GM12878 (cell line): ENCODE measurements at regions not wholly inside any gene's neighbourhood (a gene's known extent, or its start where the extent isn't known, plus 50 kb on each side); places are given as distances from the start of the nearest gene placed in this dataset.

Source experiments
- ATAC-seq: fragments of 200-7000 bp; cut with Tn5 transposase; 3 replicates; pipeline ENCODE4 v1.9.1; 2020; ENCODE audit warnings: mild to moderate bottlenecking, moderate library complexity
- BruUV-seq: library from RNA; stranded (reverse); fragments of 400-500 nt; replicated peaks from 2 replicates; lab custom pipeline; 2021; lab: Mats Ljungman, UMichigan
- CTCF ChIA-PET: fragments of 300-600 bp; sonication (Branson Sonifier 250); formaldehyde crosslinking; extraction: SDS; loops from one replicate; lab custom pipeline; 2021; ENCODE audit warnings: inconsistent platforms; lab: Yijun Ruan, JAX
- POLR2A ChIA-PET: fragments of 350-600 bp; formaldehyde crosslinking; extraction: SDS; loops from one replicate; lab custom pipeline; 2021; ENCODE audit warnings: inconsistent platforms; lab: Charles Lee
- RAD21 ChIA-PET: fragments of 300-600 bp; sonication (Branson Sonifier 250); formaldehyde crosslinking; loops from one replicate; lab custom pipeline; 2023; ENCODE audit warnings: antibody characterized with exemption; ENCODE audit not compliant: unreplicated experiment; lab: Charles Lee
- SMC1A ChIA-PET: fragments of 300-600 bp; sonication (Branson Sonifier 250); formaldehyde crosslinking; loops from one replicate; lab custom pipeline; 2023; ENCODE audit not compliant: unreplicated experiment, uncharacterized antibody; lab: Charles Lee
- DNase-seq: peaks from one replicate; pipeline ENCODE4 v3.0.0-alpha.2; 2011; ENCODE audit warnings: low read depth, low spot score
- FAIRE-seq: peaks from 3 replicates; lab custom pipeline; 2011; peaks lifted over from hg19 to GRCh38; lab: Jason Lieb, UNC
- H2AFZ ChIP-seq: 2 replicates; pipeline ENCODE4 v1.6.0; 2011; ENCODE audit warnings: low read depth, low read length, control low read depth; ENCODE audit not compliant: control insufficient read depth
- H3K27ac ChIP-seq: 2 replicates; pipeline ENCODE4 v1.5.1; 2011; ENCODE audit warnings: control low read depth; ENCODE audit not compliant: control insufficient read depth, insufficient read depth
- H3K27me3 ChIP-seq, 2 experiments: replicated peaks in 1 of 2; 2 replicates each; pipeline versions ENCODE4 v1.6.0 to v1.6.1; 2011; ENCODE audit warnings: low read length in 1 of 2; ENCODE audit not compliant: control insufficient read depth in 2 of 2, insufficient read depth in 2 of 2
- H3K36me3 ChIP-seq, 2 experiments: 2 replicates each; pipeline ENCODE4 v1.5.1; 2011; ENCODE audit warnings: low read length in 1 of 2; ENCODE audit not compliant: control insufficient read depth in 2 of 2, insufficient read depth in 2 of 2
- H3K4me1 ChIP-seq: 2 replicates; pipeline ENCODE4 v1.6.1; 2011; ENCODE audit warnings: mild to moderate bottlenecking, low read length, moderate library complexity, mixed read lengths; ENCODE audit not compliant: control insufficient read depth, insufficient read depth
- H3K4me2 ChIP-seq: 2 replicates; pipeline ENCODE4 v1.6.0; 2011; ENCODE audit warnings: control low read depth; ENCODE audit not compliant: control insufficient read depth, insufficient read depth
- H3K4me3 ChIP-seq: fragments of 200-600 bp; sonication (generic); 2 replicates; pipeline ENCODE4 v1.5.1; 2016
- H3K79me2 ChIP-seq: 2 replicates; pipeline ENCODE4 v1.6.0; 2011; ENCODE audit warnings: low read length; ENCODE audit not compliant: control insufficient read depth, insufficient read depth
- H3K9ac ChIP-seq: 2 replicates; pipeline ENCODE4 v1.8.0; 2011; ENCODE audit warnings: low read length, control low read depth, mixed read lengths; ENCODE audit not compliant: control insufficient read depth, insufficient read depth
- H3K9me3 ChIP-seq: replicated peaks from 3 replicates; pipeline ENCODE4 v1.5.1; 2011; ENCODE audit warnings: mild to moderate bottlenecking, low read length; ENCODE audit not compliant: control insufficient read depth, insufficient read depth
- H4K20me1 ChIP-seq: 2 replicates; pipeline ENCODE4 v1.6.0; 2011; ENCODE audit not compliant: control insufficient read depth, insufficient read depth
- ATF3 ChIP-seq: IDR thresholded peaks from 2 replicates; pipeline ENCODE4 v1.6.1; 2011; ENCODE audit warnings: low read depth, mild to moderate bottlenecking, low read length, moderate library complexity, borderline replicate concordance; ENCODE audit errors: extremely low read depth
- ATF7 ChIP-seq: fragments of 450-650 bp; IDR thresholded peaks from 2 replicates; pipeline ENCODE4 v1.6.1; 2016; ENCODE audit warnings: low read depth, mild to moderate bottlenecking
- BHLHE40 ChIP-seq, 2 experiments: fragments of 450-650 bp in 1 of 2; IDR thresholded peaks; 2 replicates each; pipeline ENCODE4 v1.6.1; 2011 to 2017; ENCODE audit warnings: low read depth in 2 of 2, borderline replicate concordance in 1 of 2, improper control_type of control experiment in 1 of 2, low read length in 1 of 2, mild to moderate bottlenecking in 1 of 2
- CBX3 ChIP-seq: fragments of 200-600 bp; sonication (generic); IDR thresholded peaks from 2 replicates; pipeline ENCODE4 v1.6.1; 2016; ENCODE audit warnings: low read depth, borderline replicate concordance
- CHD2 ChIP-seq: IDR thresholded peaks from 2 replicates; pipeline ENCODE4 v1.6.1; 2011; ENCODE audit warnings: low read depth, low read length, improper control_type of control experiment, borderline replicate concordance
- CHD4 ChIP-seq: fragments of 200-600 bp; sonication (generic); IDR thresholded peaks from 2 replicates; pipeline ENCODE4 v1.6.1; 2016; ENCODE audit warnings: mild to moderate bottlenecking
- ETV6 ChIP-seq, 2 experiments: fragments of 450-650 bp in 1 of 2; IDR thresholded peaks in 1 of 2; conservative IDR thresholded peaks in 1 of 2; 2 replicates each; pipeline ENCODE4 v1.6.1; 2014; ENCODE audit warnings: antibody characterized with exemption in 1 of 2, borderline replicate concordance in 1 of 2, low read depth in 1 of 2, mild to moderate bottlenecking in 1 of 2, moderate library complexity in 1 of 2
- FOS ChIP-seq: IDR thresholded peaks from 3 replicates; pipeline ENCODE4 v1.6.1; 2011; ENCODE audit warnings: borderline replicate concordance; ENCODE audit not compliant: insufficient read length; ENCODE audit errors: extremely low read depth
- HDGF ChIP-seq: fragments of 450-650 bp; IDR thresholded peaks from 2 replicates; pipeline ENCODE4 v1.6.1; 2016; ENCODE audit warnings: antibody characterized with exemption
- IKZF1 ChIP-seq: fragments of 450-650 bp; conservative IDR thresholded peaks from 2 replicates; pipeline ENCODE4 v1.6.1; 2017; ENCODE audit warnings: antibody characterized with exemption, mild to moderate bottlenecking
- JUND ChIP-seq: IDR thresholded peaks from 2 replicates; pipeline ENCODE4 v1.6.1; 2012; ENCODE audit warnings: low read depth, mild to moderate bottlenecking, low read length, improper control_type of control experiment, moderate library complexity
- MEF2A ChIP-seq: IDR thresholded peaks from 2 replicates; pipeline ENCODE4 v1.6.1; 2011; ENCODE audit warnings: low read depth, mild to moderate bottlenecking, low read length, moderate library complexity; ENCODE audit not compliant: insufficient read depth
- MEF2B ChIP-seq: fragments of 450-650 bp; IDR thresholded peaks from 2 replicates; pipeline ENCODE4 v1.6.1; 2018; ENCODE audit warnings: mild to moderate bottlenecking, moderate library complexity; ENCODE audit not compliant: partially characterized antibody, poor library complexity, severe bottlenecking
- POLR2A ChIP-seq: IDR thresholded peaks from 2 replicates; pipeline ENCODE4 v1.6.1; 2011; ENCODE audit warnings: low read depth, mild to moderate bottlenecking, low read length
- POLR2AphosphoS5 ChIP-seq: IDR thresholded peaks from 2 replicates; pipeline ENCODE4 v1.6.1; 2011; ENCODE audit warnings: mild to moderate bottlenecking, low read length, inconsistent platforms
- SMARCA5 ChIP-seq: fragments of 450-650 bp; IDR thresholded peaks from 2 replicates; pipeline ENCODE4 v1.6.1; 2017; ENCODE audit warnings: mild to moderate bottlenecking
- ZBTB40 ChIP-seq: fragments of 450-650 bp; IDR thresholded peaks from 2 replicates; pipeline ENCODE4 v1.6.1; 2016; ENCODE audit warnings: mild to moderate bottlenecking, moderate library complexity, borderline replicate concordance
- WGBS: methylation state at CpG from one replicate; pipeline ENCODE4 v1.1.6; 2016; ENCODE audit warnings: low lambda C conversion rate; ENCODE audit not compliant: insufficient replicate concordance, insufficient coverage; ENCODE audit errors: missing lambda C conversion rate; 5-methylcytosine and 5-hydroxymethylcytosine counted together
- in situ Hi-C: fragments of 300-500 bp; cut with MboI; formaldehyde crosslinking; loops from 9 replicates; pipeline ENCODE4 v1.14.3; 2018; ENCODE audit warnings: mixed read lengths
- intact Hi-C: fragments of 100-400 bp; cut with micrococcal nuclease; formaldehyde crosslinking; loops from one replicate; pipeline ENCODE4 v1.14.2; 2022; ENCODE audit not compliant: unreplicated experiment
- TF ChIP-seq, protein P1 (sequence below), 3 experiments: IDR thresholded peaks in 2 of 3; conservative IDR thresholded peaks in 1 of 3; 2 replicates each; pipeline ENCODE4 v1.5.1; 2011; ENCODE audit warnings: low read depth in 3 of 3, low read length in 3 of 3, mild to moderate bottlenecking in 3 of 3, control low read depth in 2 of 3, moderate library complexity in 2 of 3, inconsistent platforms in 1 of 3, mixed read lengths in 1 of 3; ENCODE audit not compliant: control insufficient read depth in 2 of 3, insufficient read depth in 1 of 3; ENCODE audit errors: extremely low read depth in 1 of 3

DNA sequence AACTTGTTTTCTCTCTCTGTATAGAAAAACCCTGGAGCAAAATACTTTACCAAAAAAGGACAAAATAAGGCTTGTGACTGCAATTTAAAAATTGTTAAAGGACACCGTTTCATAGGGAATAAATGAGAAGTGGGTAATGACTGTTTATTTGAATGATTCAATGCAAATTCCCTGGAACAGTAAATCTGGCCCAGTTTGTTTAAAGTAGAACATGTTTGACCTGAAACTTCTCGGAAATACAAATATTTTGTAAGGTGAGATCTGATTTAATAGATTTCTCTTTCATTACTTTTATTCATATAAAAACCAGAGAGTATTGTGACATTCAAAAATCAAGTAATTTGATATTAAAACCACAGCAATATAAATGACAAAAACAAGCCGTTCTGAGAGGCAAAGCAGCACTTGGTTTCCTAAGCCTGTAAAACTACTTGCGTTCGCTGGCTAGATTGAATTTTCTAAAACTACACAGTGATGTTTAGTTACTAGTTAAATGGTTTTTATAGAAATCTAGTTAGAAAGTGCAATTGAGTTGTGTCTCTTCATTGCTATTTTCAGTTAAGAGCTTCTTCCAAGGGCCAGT lies 76.8 kb upstream of the PITRM1 start:
- no peaks in the 10 kb centered on the region for H4K20me1 ChIP-seq
- no peak overlapping the region for H3K27ac ChIP-seq
- ATAC-seq, result no peak
- DNase-seq, result no peak
- RAD21 ChIA-PET, result no interaction called here
- H3K4me3 ChIP-seq, result no peak overlapping the region
- POLR2A ChIA-PET, result interaction anchor here (0.6 kb wide), 1 partner anchor 487 kb away, joined by 3 read pairs; no protein-coding TSS in a partner anchor
- H3K27me3 ChIP-seq, result no peaks in the 10 kb centered on the region; a peak in 1 of 4 replicates
- FAIRE-seq, result no peak
- CTCF ChIA-PET, result interaction anchor here (0.5 to 1.3 kb wide), 2 partner anchors 782 to 1566 kb away, joined by 3 read pairs; no protein-coding TSS in a partner anchor
- H3K36me3 ChIP-seq, result no peaks in the 10 kb centered on the region
- intact Hi-C loops, result no loop called here
- SMC1A ChIA-PET, result no interaction called here
- H3K9ac ChIP-seq, result no peak overlapping the region
- 23% methylated on average over 5 of the region's 5 CpGs for WGBS
- H3K9me3 ChIP-seq, result no peaks in the 10 kb centered on the region
- H2AFZ ChIP-seq, result no peak overlapping the region
- in situ Hi-C loops, result loop anchor here (10.0 kb wide), 1 partner anchor 1415 kb away; no protein-coding TSS in a partner anchor
- H3K4me2 ChIP-seq, result no peak overlapping the region
- no TSS peak for BruUV-seq
- TF ChIP-seq ATF3 (no peak), POLR2A (no peak), ATF7 (no peak), FOS (no peak), ETV6 (conservative IDR thresholded peaks at IDR 0.05 in 1 of 2, IDR thresholded peaks at IDR 0.05 in 1 of 2; ENCODE audit: borderline replicate concordance in 1 of 2, low read depth in 1 of 2) (no peak), SMARCA5 (no peak), CHD2 (no peak), POLR2AphosphoS5 (no peak), BHLHE40 (IDR thresholded peaks at IDR 0.05; ENCODE audit: borderline replicate concordance in 1 of 2, low read depth in 2 of 2, low read length in 1 of 2) (no peak), ZBTB40 (no peak), CBX3 (no peak), HDGF (no peak), CHD4 (no peak), MEF2B (no peak), IKZF1 (no peak), JUND (no peak), MEF2A (no peak)
- TF ChIP-seq, protein P1, sequence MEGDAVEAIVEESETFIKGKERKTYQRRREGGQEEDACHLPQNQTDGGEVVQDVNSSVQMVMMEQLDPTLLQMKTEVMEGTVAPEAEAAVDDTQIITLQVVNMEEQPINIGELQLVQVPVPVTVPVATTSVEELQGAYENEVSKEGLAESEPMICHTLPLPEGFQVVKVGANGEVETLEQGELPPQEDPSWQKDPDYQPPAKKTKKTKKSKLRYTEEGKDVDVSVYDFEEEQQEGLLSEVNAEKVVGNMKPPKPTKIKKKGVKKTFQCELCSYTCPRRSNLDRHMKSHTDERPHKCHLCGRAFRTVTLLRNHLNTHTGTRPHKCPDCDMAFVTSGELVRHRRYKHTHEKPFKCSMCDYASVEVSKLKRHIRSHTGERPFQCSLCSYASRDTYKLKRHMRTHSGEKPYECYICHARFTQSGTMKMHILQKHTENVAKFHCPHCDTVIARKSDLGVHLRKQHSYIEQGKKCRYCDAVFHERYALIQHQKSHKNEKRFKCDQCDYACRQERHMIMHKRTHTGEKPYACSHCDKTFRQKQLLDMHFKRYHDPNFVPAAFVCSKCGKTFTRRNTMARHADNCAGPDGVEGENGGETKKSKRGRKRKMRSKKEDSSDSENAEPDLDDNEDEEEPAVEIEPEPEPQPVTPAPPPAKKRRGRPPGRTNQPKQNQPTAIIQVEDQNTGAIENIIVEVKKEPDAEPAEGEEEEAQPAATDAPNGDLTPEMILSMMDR (IDR thresholded peaks at IDR 0.05 in 2 of 3, conservative IDR thresholded peaks at IDR 0.05 in 1 of 3; ENCODE audit: control insufficient read depth in 2 of 3, extremely low read depth in 1 of 3, insufficient read depth in 1 of 3, low read depth in 3 of 3, low read length in 3 of 3), result no peak
- H3K79me2 ChIP-seq, result no peaks in the 10 kb centered on the region
- H3K4me1 ChIP-seq, result no peaks in the 10 kb centered on the region
